Testis (tissue), 2 donors: ENCODE measurements at regions not wholly inside any gene's neighbourhood (a gene's known extent, or its start where the extent isn't known, plus 50 kb on each side); places are given as distances from the start of the nearest gene placed in this dataset.

Experiments used
- DNase-seq: peaks from one replicate; pipeline ENCODE4 v3.0.0-alpha.2; 2019
- H3K27ac ChIP-seq, 2 donors: fragments of 200-600 bp; sonication (generic); one replicate each; pipeline ENCODE4 v1.5.1; 2019
- H3K27me3 ChIP-seq: fragments of 200-600 bp; sonication (generic); one replicate; pipeline ENCODE4 v1.5.1; 2019
- H3K36me3 ChIP-seq: fragments of 200-600 bp; sonication (generic); one replicate; pipeline ENCODE4 v1.5.1; 2017; ENCODE audit warnings: low read depth; ENCODE audit errors: missing control alignments
- H3K4me1 ChIP-seq: fragments of 200-600 bp; sonication (generic); one replicate; pipeline ENCODE4 v1.5.1; 2019
- H3K4me3 ChIP-seq, 2 donors: fragments of 200-600 bp; sonication (generic); one replicate each; pipeline ENCODE4 v1.5.1; 2017 to 2019
- H3K9me3 ChIP-seq: fragments of 200-600 bp; sonication (generic); one replicate; pipeline ENCODE4 v1.5.1; 2017
- CTCF ChIP-seq, 3 experiments: fragments of 450-650 bp in 2 of 3; fragments of 200-600 bp in 1 of 3; sonication (generic) in 1 of 3; IDR thresholded peaks; one replicate each; pipeline ENCODE4 v1.5.1; 2016 to 2019; ENCODE audit warnings: antibody characterized with exemption in 3 of 3, mild to moderate bottlenecking in 2 of 3, moderate library complexity in 1 of 3
- POLR2A ChIP-seq: fragments of 450-650 bp; IDR thresholded peaks from one replicate; pipeline ENCODE4 v1.6.1; 2017; ENCODE audit warnings: antibody characterized with exemption, mild to moderate bottlenecking, moderate library complexity
- WGBS, 2 donors: methylation state at CpG; one replicate each; pipeline ENCODE4 v1.1.5; 2018; 5-methylcytosine and 5-hydroxymethylcytosine counted together
- intact Hi-C: fragments of 100-400 bp; cut with DNase I; formaldehyde crosslinking; loops from one replicate; pipeline ENCODE4 v1.15.1; 2023; ENCODE audit warnings: low total_unique reads

- no peak overlapping the region for H3K27ac ChIP-seq
- H3K4me1 ChIP-seq, result no peaks in the 10 kb centered on the region
- 85 to 98% methylated on average over 3 of the region's 3 CpGs for WGBS, 2 donors
These were observed 489.2 kb downstream of the MDFIC start for GRCh38 chr7:115410972-115411686.

GRCh38 chr7:115410434-115410820 lies 488.5 kb downstream of the MDFIC start:
- no peak overlapping the region for H3K27ac ChIP-seq
- no peak for DNase-seq
- H3K27me3 ChIP-seq, result no peaks in the 10 kb centered on the region
- H3K4me1 ChIP-seq, result no peaks in the 10 kb centered on the region
- H3K9me3 ChIP-seq, result no peaks in the 10 kb centered on the region
- H3K4me3 ChIP-seq, result no peak overlapping the region
- intact Hi-C loops, result no loop called here
- TF ChIP-seq POLR2A (no peak), CTCF (IDR thresholded peaks at IDR 0.05) (no peak)
- H3K36me3 ChIP-seq, result no peaks in the 10 kb centered on the region
- 82 to 83% methylated on average over 4 of the region's 4 CpGs for WGBS, 2 donors

More at GRCh38 chr7:115410972-115411686, 489.2 kb downstream of the MDFIC start:
- DNase-seq, result no peak
- H3K36me3 ChIP-seq, result no peaks in the 10 kb centered on the region
- H3K4me3 ChIP-seq, result no peak overlapping the region
- H3K9me3 ChIP-seq, result no peaks in the 10 kb centered on the region
- TF ChIP-seq POLR2A (no peak), CTCF (IDR thresholded peaks at IDR 0.05) (no peak)
- intact Hi-C loops, result no loop called here
- no peaks in the 10 kb centered on the region for H3K27me3 ChIP-seq

GRCh38 chr7:115409682-115410433 lies 488.0 kb downstream of the MDFIC start:
- no peak for DNase-seq
- Histone ChIP-seq H3K9me3 (no peaks in the 10 kb centered on the region), H3K4me1 (no peaks in the 10 kb centered on the region), H3K27ac (no peak overlapping the region), H3K27me3 (no peaks in the 10 kb centered on the region), H3K36me3 (no peaks in the 10 kb centered on the region), H3K4me3 (no peak overlapping the region)
- TF ChIP-seq CTCF (IDR thresholded peaks at IDR 0.05), result no peak
- no peak for TF ChIP-seq POLR2A
- intact Hi-C loops, result no loop called here
- WGBS, 2 donors, result 82 to 86% methylated on average over 3 of the region's 3 CpGs

GRCh38 chr7:115406219-115406618 lies 484.3 kb downstream of the MDFIC start:
- DNase-seq, result no peak
- no peak for TF ChIP-seq POLR2A
- TF ChIP-seq CTCF (IDR thresholded peaks at IDR 0.05), result no peak
- Histone ChIP-seq H3K36me3 (no peaks in the 10 kb centered on the region), H3K27ac (no peak overlapping the region), H3K27me3 (no peaks in the 10 kb centered on the region), H3K4me1 (no peaks in the 10 kb centered on the region), H3K9me3 (no peaks in the 10 kb centered on the region), H3K4me3 (no peak overlapping the region)
- intact Hi-C loops, result no loop called here
